Activated T-cell treated with anti-CD3 and anti-CD28 coated beads, Interleukin-2, amount 50 U/mL, for 4 hours (primary cell): ENCODE measurements at regions not wholly inside any gene's neighbourhood (a gene's known extent, or its start where the extent isn't known, plus 50 kb on each side); places are given as distances from the start of the nearest gene placed in this dataset.

Experiments
- ATAC-seq, 2 donors: fragments of 200-7000 bp; cut with Tn5 transposase; one replicate each; pipeline ENCODE4 v1.10.0; 2021
- DNase-seq: peaks from one replicate; pipeline ENCODE4 v3.0.0-alpha.2; 2020
- H3K27me3 Mint-ChIP-seq: one replicate; pipeline ENCODE4 v1.8.0; 2021; ENCODE audit warnings: low read depth, mixed read lengths
- H3K36me3 Mint-ChIP-seq: one replicate; pipeline ENCODE4 v1.8.0; 2022; ENCODE audit warnings: mixed read lengths; ENCODE audit not compliant: insufficient read depth
- H3K4me1 Mint-ChIP-seq: one replicate; pipeline ENCODE4 v1.8.0; 2021; ENCODE audit warnings: low read depth, mixed read lengths
- H3K4me3 Mint-ChIP-seq: one replicate; pipeline ENCODE4 v1.8.0; 2021; ENCODE audit warnings: mild to moderate bottlenecking, moderate library complexity, mixed read lengths
- H3K9me3 Mint-ChIP-seq: one replicate; pipeline ENCODE4 v1.8.0; 2021; ENCODE audit warnings: mixed read lengths

DNA sequence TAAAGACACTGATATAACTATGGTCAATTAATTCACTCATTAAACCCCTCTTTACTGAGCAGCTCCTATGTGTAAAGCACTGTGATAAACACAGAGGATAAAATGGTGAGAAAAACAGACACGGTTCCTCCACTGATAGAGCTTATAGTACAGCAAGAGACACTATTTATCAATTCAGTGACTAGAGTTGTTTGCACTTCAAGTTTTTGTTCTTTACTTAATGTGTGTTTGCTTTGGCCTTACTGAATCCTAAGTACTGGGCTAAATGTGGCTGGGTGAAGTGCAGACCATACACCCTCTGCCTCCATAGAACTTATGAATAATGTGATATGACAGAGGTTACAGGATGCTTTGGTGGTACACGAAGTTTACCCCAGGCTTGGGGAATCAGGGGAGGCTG lies 80.1 kb upstream of the ITGA1 start:
- peaks cover 63% of the 10 kb centered on the region for H3K4me1 Mint-ChIP-seq
- ATAC-seq, result no peak

DNA sequence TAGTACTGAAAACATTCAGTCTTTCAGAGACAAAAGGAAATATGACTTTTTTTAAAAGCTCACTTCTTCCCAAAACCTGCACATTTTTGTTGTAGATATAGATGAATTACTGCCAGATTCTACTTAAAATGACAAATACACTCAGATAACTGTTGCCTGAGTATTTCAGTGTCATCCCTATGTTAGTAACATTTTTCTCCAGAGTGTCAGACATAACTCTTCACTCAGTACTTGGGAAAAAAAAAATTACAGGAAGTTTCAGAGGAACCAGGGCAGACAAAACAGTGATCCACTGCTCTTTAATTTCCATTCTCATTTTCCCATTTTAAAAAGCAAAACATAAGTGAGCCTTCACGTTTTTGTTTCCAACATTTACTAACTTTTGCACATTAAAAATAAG lies 79.3 kb upstream of the ITGA1 start:
- no peak for DNase-seq
- H3K4me1 Mint-ChIP-seq, result peaks cover 66% of the 10 kb centered on the region
- no peak for ATAC-seq
- H3K4me3 Mint-ChIP-seq, result no peak overlapping the region
- H3K36me3 Mint-ChIP-seq, result no peaks in the 10 kb centered on the region
- no peaks in the 10 kb centered on the region for H3K27me3 Mint-ChIP-seq
- H3K9me3 Mint-ChIP-seq, result no peaks in the 10 kb centered on the region

More for the DNA sequence above, 80.1 kb upstream of the ITGA1 start:
- no peaks in the 10 kb centered on the region for H3K9me3 Mint-ChIP-seq
- no peak for DNase-seq
- no peaks in the 10 kb centered on the region for H3K36me3 Mint-ChIP-seq
- H3K4me3 Mint-ChIP-seq, result no peak overlapping the region
- H3K27me3 Mint-ChIP-seq, result no peaks in the 10 kb centered on the region

DNA sequence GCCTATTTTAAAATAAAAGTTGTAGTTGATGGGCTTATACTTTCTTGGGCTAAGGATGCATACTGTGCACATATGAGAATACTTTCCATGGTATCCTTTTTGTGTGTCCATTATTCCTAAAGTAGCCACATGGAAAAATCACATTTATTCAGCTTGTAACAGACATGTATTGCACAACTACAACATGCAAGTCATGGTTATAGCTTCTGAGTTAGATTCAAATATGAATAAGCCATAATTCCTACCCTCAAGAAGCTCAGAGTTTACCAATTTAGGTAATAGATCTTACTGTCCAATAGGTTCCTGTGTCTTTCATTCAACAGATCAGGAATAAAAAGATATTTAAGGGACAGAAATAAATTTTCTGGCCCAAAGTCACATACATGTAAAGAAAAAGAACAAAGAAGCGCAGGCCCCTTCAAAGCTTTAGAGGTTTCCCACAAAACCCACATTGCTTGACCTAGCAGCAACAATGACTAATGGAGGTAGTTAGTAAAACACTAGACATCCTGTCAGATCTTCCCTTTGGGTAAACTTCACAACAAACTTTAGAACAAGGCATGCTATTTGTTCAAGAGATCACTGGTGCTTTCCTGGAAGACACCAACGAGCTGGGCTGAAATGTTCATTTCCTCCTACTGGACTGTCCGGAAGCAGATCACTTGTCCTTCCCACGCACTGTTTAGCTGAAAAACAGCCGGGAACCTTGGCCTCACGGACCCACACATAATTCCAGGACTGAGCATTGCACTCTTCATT lies 78.4 kb upstream of the ITGA1 start:
- no peak overlapping the region for H3K4me3 Mint-ChIP-seq
- H3K9me3 Mint-ChIP-seq, result no peaks in the 10 kb centered on the region
- DNase-seq (no peak), ATAC-seq (peak; percentile 34 to 66)
- H3K4me1 Mint-ChIP-seq, result peaks cover 66% of the 10 kb centered on the region
- H3K27me3 Mint-ChIP-seq, result no peaks in the 10 kb centered on the region
- no peaks in the 10 kb centered on the region for H3K36me3 Mint-ChIP-seq

DNA sequence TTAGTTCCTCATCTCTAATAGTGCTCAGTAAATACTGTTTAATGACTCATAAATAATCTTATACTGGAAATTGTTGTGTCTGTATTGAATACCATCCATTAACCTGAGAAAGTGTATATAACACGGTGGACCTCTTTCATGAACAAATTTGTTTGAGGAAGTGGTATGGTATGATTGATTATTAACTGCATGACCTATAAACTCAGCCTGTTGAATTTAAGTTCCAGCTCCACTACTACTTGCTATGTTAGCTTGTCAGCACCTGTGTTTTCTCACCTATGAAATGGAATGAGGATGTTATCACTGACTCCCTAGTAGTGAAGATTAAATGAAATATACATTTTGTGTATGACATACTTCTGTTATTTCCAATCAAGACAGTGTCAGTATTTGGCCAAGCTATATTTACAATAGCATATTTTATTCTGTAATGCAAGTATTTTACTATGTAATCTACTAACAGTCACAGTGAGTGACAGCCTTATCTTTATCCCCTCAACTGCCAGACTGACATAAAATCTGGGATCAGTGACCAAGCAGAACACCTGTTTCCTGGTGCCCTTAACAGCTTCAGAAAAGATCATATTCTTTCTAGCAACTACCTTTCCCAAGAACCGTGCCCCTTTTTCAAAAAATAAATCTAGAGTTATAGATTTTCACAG lies 77.3 kb upstream of the ITGA1 start:
- peaks cover 60% of the 10 kb centered on the region for H3K4me1 Mint-ChIP-seq
- H3K9me3 Mint-ChIP-seq, result no peaks in the 10 kb centered on the region
- H3K36me3 Mint-ChIP-seq, result no peaks in the 10 kb centered on the region
- H3K4me3 Mint-ChIP-seq, result no peak overlapping the region
- DNase-seq (no peak), ATAC-seq (no peak)
- H3K27me3 Mint-ChIP-seq, result no peaks in the 10 kb centered on the region

DNA sequence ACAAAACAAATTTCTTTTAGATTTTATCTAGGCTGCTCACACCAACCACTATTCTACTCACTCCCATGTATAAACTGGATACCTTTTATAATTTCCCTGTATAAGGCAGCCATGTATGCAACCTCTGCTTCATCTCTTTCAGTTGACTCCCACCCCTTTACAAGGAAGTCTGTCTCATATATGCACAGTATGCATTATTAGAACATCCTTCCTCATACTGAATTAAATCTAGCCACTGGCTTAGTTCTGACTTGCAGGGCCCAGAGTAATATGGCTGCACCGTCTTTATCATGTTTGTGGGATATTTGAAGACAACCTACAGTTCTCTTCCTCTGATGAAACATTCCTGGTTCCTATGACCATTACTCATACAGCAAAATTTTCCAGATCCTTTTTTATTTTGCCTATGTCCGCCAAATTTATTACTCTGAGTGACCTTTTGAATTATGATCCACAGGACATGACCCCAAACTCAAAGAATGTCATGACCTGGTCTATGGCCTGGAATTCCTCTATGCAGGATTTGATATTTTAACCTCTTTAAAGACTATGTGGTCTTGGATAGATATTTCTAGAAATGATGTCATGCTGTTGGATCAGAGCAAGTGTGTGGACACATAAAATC lies 76.6 kb upstream of the ITGA1 start:
- ATAC-seq (no peak), DNase-seq (no peak)
- no peaks in the 10 kb centered on the region for H3K27me3 Mint-ChIP-seq
- H3K9me3 Mint-ChIP-seq, result no peaks in the 10 kb centered on the region
- no peak overlapping the region for H3K4me3 Mint-ChIP-seq
- H3K36me3 Mint-ChIP-seq, result no peaks in the 10 kb centered on the region
- peaks cover 54% of the 10 kb centered on the region for H3K4me1 Mint-ChIP-seq

DNA sequence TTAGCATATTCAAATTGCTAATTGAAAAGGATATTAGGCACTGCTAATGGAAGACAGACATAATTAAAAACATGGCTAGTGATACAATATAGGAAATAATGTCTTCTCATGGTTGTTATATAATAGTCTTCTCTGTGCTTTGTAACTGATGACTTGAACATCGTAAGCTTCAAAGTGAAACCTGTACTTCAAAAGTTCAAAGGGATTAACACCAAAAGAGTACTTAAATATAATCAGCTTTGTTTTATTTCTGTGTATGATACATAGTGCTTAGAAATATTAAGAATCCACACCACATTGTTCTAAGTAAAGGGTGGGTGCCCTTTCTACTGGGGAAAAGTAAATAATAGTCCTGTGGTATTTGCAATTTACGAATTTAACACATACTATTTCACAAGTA lies 75.4 kb upstream of the ITGA1 start:
- Mint-ChIP-seq H3K36me3 (no peaks in the 10 kb centered on the region), H3K4me3 (no peak overlapping the region), H3K4me1 (peaks cover 46% of the 10 kb centered on the region), H3K9me3 (peaks cover 5% of the 10 kb centered on the region), H3K27me3 (no peaks in the 10 kb centered on the region)
- ATAC-seq (no peak), DNase-seq (no peak)

DNA sequence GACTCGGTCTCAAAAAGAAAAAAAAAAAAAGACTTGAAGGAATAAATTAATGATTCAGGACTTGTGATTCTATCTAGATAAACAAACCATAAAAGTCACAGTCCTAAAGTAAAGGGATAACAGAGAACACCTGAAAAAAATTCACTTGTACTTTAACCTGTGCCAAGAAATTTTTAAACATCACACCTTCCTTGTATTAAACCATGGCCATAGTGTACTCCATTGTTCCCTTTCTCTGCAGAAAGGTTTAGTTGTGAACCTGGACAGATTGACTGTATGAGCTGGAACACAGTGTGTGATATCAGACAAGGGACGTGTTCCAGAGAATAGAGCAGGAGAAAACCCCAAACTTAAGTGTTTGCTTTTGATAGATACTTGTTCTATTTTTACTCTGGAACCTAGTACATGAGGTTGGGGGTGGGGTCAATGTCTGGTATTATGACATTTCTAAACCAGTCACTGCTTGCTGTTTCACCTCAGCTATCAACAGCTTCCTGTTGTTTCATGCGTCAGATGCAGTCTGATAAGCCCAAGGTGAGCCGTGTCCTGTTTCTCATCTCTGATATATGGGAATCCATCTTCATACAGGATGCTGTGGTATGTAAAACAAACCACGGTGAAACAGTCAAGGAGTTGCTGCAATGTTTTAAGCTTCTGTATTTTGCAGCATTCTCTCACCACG lies 62.5 kb upstream of the ITGA1 start:
- Mint-ChIP-seq H3K27me3 (no peaks in the 10 kb centered on the region), H3K36me3 (peaks cover 5% of the 10 kb centered on the region), H3K9me3 (peaks cover 8% of the 10 kb centered on the region), H3K4me1 (peaks cover 64% of the 10 kb centered on the region), H3K4me3 (peak overlapping the region; percentile 48)
- peak; percentile 50 for DNase-seq
- peak; percentile 97 for ATAC-seq

DNA sequence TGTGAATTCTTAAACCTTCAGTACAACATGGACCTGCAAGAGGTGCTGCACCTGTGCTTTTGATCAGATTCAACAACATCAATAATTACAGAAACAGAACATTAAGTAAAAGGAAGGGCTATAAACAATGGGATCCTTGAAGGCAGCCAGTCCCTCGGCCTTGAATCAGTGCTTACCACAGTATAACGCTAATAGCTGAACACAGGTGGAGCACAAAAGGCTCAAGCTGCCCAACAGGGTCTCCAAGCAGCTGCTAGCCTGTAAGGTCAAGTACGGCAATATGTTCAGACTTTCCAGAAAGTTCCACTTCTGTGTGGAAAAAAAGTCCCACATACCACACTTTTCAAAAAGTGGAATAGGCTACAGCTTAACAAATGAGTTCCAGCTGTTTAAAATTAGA lies 61.9 kb upstream of the ITGA1 start:
- ATAC-seq (peak; percentile 7 to 19), DNase-seq (no peak)
- Mint-ChIP-seq H3K36me3 (peaks cover 5% of the 10 kb centered on the region), H3K9me3 (peaks cover 11% of the 10 kb centered on the region), H3K4me1 (peaks cover 61% of the 10 kb centered on the region), H3K4me3 (peak overlapping the region; percentile 48), H3K27me3 (no peaks in the 10 kb centered on the region)

DNA sequence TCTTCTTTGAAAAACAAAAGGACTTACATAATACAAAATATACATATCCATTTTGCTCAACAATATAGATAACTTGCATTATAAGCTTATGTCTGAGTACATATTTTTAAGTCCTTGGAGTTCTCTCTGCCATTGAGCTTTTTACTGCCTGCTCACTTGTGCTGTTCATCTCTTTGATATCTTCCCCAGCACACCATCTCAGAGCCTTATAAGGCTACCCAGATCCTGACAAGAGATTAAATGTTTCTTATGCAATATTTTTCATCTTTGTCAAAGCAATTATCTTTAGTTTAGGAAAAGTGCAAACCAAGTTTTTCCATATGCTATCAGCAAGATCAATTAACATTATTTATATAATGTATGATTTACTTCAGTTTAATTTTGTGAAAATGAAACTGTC lies 60.7 kb upstream of the ITGA1 start:
- peaks cover 5% of the 10 kb centered on the region for H3K36me3 Mint-ChIP-seq
- peaks cover 63% of the 10 kb centered on the region for H3K4me1 Mint-ChIP-seq
- H3K9me3 Mint-ChIP-seq, result peaks cover 11% of the 10 kb centered on the region
- no peak for ATAC-seq
- no peak for DNase-seq
- no peak overlapping the region for H3K4me3 Mint-ChIP-seq
- H3K27me3 Mint-ChIP-seq, result no peaks in the 10 kb centered on the region

DNA sequence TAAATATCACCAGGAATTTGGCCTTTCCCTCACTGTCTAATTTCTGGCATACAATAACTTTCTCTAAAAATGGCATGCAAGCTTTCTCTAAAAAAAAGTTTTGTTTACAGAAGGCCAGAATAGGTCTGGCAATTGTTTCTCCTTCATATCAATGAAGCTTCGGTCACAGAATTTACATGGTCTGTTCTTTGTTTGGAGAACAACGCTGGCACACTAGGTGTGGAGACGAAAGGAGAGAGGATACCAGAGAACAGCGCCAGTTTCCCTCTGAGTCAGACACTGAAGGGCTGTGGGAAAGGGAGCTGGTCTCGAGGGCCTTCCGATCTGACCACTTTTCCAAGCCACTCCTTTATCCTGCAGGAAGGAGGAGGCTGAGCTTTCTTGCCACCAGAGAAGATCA lies 60.1 kb upstream of the ITGA1 start:
- H3K36me3 Mint-ChIP-seq, result peaks cover 5% of the 10 kb centered on the region
- H3K4me3 Mint-ChIP-seq, result no peak overlapping the region
- no peaks in the 10 kb centered on the region for H3K27me3 Mint-ChIP-seq
- DNase-seq (no peak), ATAC-seq (no peak)
- H3K4me1 Mint-ChIP-seq, result peaks cover 64% of the 10 kb centered on the region
- peaks cover 11% of the 10 kb centered on the region for H3K9me3 Mint-ChIP-seq

DNA sequence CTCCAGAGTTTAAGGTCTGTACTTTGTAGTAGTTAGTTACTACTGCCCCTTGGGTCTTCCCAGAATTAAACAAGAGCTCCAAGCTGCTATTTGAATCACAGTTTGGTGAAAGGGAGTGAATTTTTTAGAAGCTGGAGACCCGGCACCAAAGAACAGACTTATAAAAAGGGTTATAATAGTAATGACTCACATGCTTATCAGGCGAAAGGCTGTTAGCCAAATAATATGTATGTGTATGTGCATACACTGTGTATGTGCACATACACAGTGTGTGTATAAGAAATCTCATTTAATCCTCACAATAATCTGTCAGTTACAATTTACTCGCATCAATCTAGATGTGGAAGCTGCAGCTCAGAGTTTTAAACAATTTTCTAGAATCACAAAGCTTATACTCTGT lies 59.5 kb upstream of the ITGA1 start:
- no peak overlapping the region for H3K4me3 Mint-ChIP-seq
- H3K36me3 Mint-ChIP-seq, result peaks cover 5% of the 10 kb centered on the region
- H3K4me1 Mint-ChIP-seq, result peaks cover 60% of the 10 kb centered on the region
- DNase-seq, result no peak
- no peaks in the 10 kb centered on the region for H3K27me3 Mint-ChIP-seq
- peaks cover 11% of the 10 kb centered on the region for H3K9me3 Mint-ChIP-seq
- no peak for ATAC-seq

DNA sequence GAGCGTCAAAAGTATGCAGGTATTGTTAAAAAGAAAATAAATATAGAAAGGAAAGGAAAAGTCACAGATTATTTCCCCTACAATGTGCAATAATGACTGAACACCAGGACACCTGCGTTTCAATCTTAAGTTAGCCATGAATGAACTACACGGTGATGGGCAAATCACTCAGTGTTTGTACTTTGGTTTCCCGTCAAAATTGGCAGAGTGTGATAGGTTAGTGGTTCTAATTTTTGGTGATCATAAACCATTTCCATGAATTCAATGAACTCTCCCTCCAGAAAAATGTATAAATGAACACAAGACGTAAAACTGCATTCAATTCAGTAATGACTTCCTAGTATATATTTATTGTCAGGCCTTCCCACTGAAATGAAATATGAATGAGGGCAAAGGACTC lies 59.0 kb upstream of the ITGA1 start:
- peaks cover 5% of the 10 kb centered on the region for H3K36me3 Mint-ChIP-seq
- H3K4me3 Mint-ChIP-seq, result no peak overlapping the region

DNA sequence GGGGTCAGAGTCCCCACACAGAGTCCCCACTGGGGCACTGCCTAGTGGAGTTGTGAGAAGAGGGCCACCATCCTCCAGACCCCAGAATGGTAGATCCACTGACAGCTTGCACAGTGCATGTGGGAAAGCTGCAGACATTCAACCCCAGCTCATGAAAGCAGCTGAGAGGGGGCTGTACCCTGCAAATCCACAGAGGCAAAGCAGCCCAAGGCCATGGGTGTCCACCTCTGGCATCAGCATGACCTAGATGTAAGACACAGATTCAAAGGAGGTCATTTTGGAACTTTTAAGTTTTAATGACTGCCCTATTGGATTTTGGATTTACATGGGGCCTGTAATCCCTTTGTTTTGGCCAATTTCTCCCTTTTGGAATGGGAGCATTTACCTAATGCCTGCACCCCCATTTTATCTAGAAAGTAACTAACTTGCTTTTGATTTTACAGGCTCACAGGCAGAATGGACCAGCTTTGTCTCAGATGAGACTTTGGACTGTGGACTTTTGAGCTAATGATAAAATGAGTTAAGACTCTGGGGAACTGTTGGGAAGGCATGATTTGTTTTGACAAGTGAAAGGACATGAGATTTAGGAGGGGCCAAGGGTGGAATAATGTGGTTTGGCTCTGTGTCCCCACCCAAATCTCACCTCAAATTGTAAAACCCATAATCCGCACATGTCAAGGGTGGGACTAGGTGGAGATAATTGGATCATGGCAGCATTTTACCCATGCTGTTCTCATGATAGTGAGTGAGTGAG lies 56.3 kb upstream of the ITGA1 start:
- Mint-ChIP-seq H3K27me3 (no peaks in the 10 kb centered on the region), H3K4me1 (peaks cover 31% of the 10 kb centered on the region), H3K9me3 (peaks cover 5% of the 10 kb centered on the region), H3K36me3 (no peaks in the 10 kb centered on the region), H3K4me3 (no peak overlapping the region)
- DNase-seq, result no peak
- ATAC-seq, result no peak

More for the DNA sequence above, 59.0 kb upstream of the ITGA1 start:
- ATAC-seq, result no peak
- Mint-ChIP-seq H3K27me3 (no peaks in the 10 kb centered on the region), H3K4me1 (peaks cover 58% of the 10 kb centered on the region), H3K9me3 (peaks cover 11% of the 10 kb centered on the region)
- no peak for DNase-seq

DNA sequence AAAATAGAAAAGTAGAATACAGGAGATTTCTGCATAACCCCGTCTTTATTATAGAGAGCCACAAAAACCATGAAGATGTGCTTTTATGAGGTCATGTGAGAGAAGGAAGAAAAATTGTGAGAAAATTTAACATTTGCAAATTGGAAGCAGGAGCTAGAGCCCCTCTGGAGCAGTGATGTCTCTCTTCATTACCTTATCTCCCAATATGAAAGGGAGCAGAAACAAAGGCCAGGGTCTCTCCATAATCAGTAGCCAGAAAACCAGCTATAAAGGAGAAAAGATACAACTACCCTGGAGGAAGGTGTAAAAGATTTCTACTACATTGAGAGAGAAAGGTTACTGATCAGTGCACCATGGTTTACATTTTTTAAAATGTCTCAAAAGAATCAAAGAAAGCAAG lies 53.2 kb upstream of the ITGA1 start:
- ATAC-seq, result no peak
- H3K4me3 Mint-ChIP-seq, result no peak overlapping the region
- H3K36me3 Mint-ChIP-seq, result no peaks in the 10 kb centered on the region
- H3K27me3 Mint-ChIP-seq, result no peaks in the 10 kb centered on the region
- H3K4me1 Mint-ChIP-seq, result peaks cover 25% of the 10 kb centered on the region
- DNase-seq, result no peak
- peaks cover 5% of the 10 kb centered on the region for H3K9me3 Mint-ChIP-seq
